H1 (cell line): ENCODE measurements at regions not wholly inside any gene's neighbourhood (a gene's known extent, or its start where the extent isn't known, plus 50 kb on each side); places are given as distances from the start of the nearest gene placed in this dataset.

ENCODE experiments used
- CTCF ChIA-PET: fragments of 300-600 bp; sonication (Branson Sonifier 250); formaldehyde crosslinking; loops from one replicate; lab custom pipeline; 2021; ENCODE audit not compliant: partially characterized antibody; lab: Charles Lee
- POLR2A ChIA-PET: fragments of 300-600 bp; sonication (Branson Sonifier 250); formaldehyde crosslinking; loops from one replicate; lab custom pipeline; 2021; ENCODE audit warnings: inconsistent platforms; ENCODE audit not compliant: partially characterized antibody; lab: Charles Lee
- DNase-seq, 2 experiments: peaks; one replicate each; pipeline versions ENCODE4 v3.0.0 to v3.0.0-alpha.2; 2010 to 2022; ENCODE audit warnings: low spot score in 2 of 2, low read depth in 1 of 2, mixed read lengths in 1 of 2
- FAIRE-seq: peaks from 2 replicates; lab custom pipeline; 2011; peaks lifted over from hg19 to GRCh38; lab: Jason Lieb, UNC
- H2AFZ ChIP-seq: 2 replicates; pipeline ENCODE4 v1.8.1; 2012; ENCODE audit warnings: low read length, inconsistent platforms
- H2AK5ac ChIP-seq: 2 replicates; pipeline ENCODE4 v1.6.1; 2013; ENCODE audit warnings: low read depth, low read length
- H2BK120ac ChIP-seq: replicated peaks from 2 replicates; pipeline ENCODE3; 2013; ENCODE audit warnings: low read depth, low read length, inconsistent platforms
- H2BK12ac ChIP-seq: 2 replicates; pipeline ENCODE4 v1.6.1; 2013; ENCODE audit warnings: low read depth, low read length
- H2BK15ac ChIP-seq: 2 replicates; pipeline ENCODE4 v1.6.1; 2013; ENCODE audit warnings: low read length
- H2BK20ac ChIP-seq: 2 replicates; pipeline ENCODE4 v1.6.1; 2013; ENCODE audit warnings: low read length
- H2BK5ac ChIP-seq: 2 replicates; pipeline ENCODE4 v1.6.1; 2013; ENCODE audit warnings: low read depth, low read length
- H3K14ac ChIP-seq: 2 replicates; pipeline ENCODE4 v1.6.1; 2013; ENCODE audit warnings: inconsistent platforms; ENCODE audit not compliant: insufficient read length
- H3K18ac ChIP-seq: 2 replicates; pipeline ENCODE4 v1.6.1; 2013; ENCODE audit warnings: low read length; ENCODE audit errors: extremely low read depth
- H3K23ac ChIP-seq: 2 replicates; pipeline ENCODE4 v1.6.1; 2013; ENCODE audit warnings: inconsistent platforms; ENCODE audit not compliant: insufficient read length
- H3K23me2 ChIP-seq: 2 replicates; pipeline ENCODE4 v1.6.1; 2013; ENCODE audit warnings: low read depth, low read length
- H3K27ac ChIP-seq: 2 replicates; pipeline ENCODE4 v1.6.1; 2011; ENCODE audit warnings: low read depth, low read length, inconsistent platforms
- H3K27me3 ChIP-seq, 4 experiments: replicated peaks in 1 of 4; 1 replicate in 1 of 4; 2 replicates in 3 of 4; pipeline versions ENCODE4 v1.6.1 to v1.8.1; 2011 to 2013; ENCODE audit warnings: low read length in 3 of 4, mild to moderate bottlenecking in 3 of 4, inconsistent platforms in 2 of 4, mixed read lengths in 2 of 4, moderate library complexity in 1 of 4; ENCODE audit not compliant: control insufficient read depth in 3 of 4, insufficient read depth in 3 of 4; ENCODE audit errors: extremely low read depth in 1 of 4
- H3K36me3 ChIP-seq, 4 experiments: 2 replicates each; pipeline versions ENCODE4 v1.6.1 to v1.8.1; 2011 to 2013; ENCODE audit warnings: mild to moderate bottlenecking in 4 of 4, low read length in 3 of 4, moderate library complexity in 2 of 4, control low read depth in 1 of 4, inconsistent platforms in 1 of 4; ENCODE audit not compliant: insufficient read depth in 4 of 4, control insufficient read depth in 2 of 4
- H3K4ac ChIP-seq: replicated peaks from 2 replicates; pipeline ENCODE3; 2013; ENCODE audit warnings: low read length, low read depth, mixed read lengths, inconsistent platforms; ENCODE audit not compliant: insufficient read length
- H3K4me1 ChIP-seq, 4 experiments: replicated peaks in 1 of 4; 1 replicate in 1 of 4; 2 replicates in 3 of 4; pipeline versions ENCODE4 v1.6.1 to v1.8.1; 2011 to 2013; ENCODE audit warnings: low read length in 3 of 4, inconsistent platforms in 2 of 4, mixed read lengths in 1 of 4; ENCODE audit not compliant: insufficient read depth in 4 of 4, control insufficient read depth in 3 of 4
- H3K4me2 ChIP-seq, 2 experiments: 2 replicates each; pipeline versions ENCODE4 v1.6.1 to v1.8.1; 2011 to 2013; ENCODE audit warnings: low read depth in 2 of 2, low read length in 2 of 2, control low read depth in 1 of 2, inconsistent platforms in 1 of 2, mild to moderate bottlenecking in 1 of 2; ENCODE audit not compliant: insufficient read depth in 1 of 2
- H3K4me3 ChIP-seq, 4 experiments: fragments of 200-600, 300-600 bp in 1 of 4; sonication (generic), shearing (Covaris generic), sonication (Bioruptor Twin) in 1 of 4; 2 replicates each; pipeline versions ENCODE4 v1.5.1 to v1.8.1; 2011 to 2016; ENCODE audit warnings: low read length in 4 of 4, low read depth in 3 of 4, control low read depth in 2 of 4, inconsistent platforms in 2 of 4, mild to moderate bottlenecking in 2 of 4, mixed read lengths in 1 of 4, moderate library complexity in 1 of 4; ENCODE audit not compliant: insufficient read depth in 2 of 4; ENCODE audit errors: extremely low read depth in 1 of 4
- H3K56ac ChIP-seq: replicated peaks from 2 replicates; pipeline ENCODE3; 2013; ENCODE audit warnings: low read depth, mild to moderate bottlenecking, mixed read lengths, low read length, inconsistent platforms; ENCODE audit not compliant: insufficient read length
- H3K79me1 ChIP-seq: 2 replicates; pipeline ENCODE4 v1.6.1; 2013; ENCODE audit warnings: low read depth, low read length, control low read depth
- H3K79me2 ChIP-seq, 2 experiments: 2 replicates each; pipeline versions ENCODE4 v1.6.1 to v1.8.1; 2012 to 2013; ENCODE audit warnings: low read length in 2 of 2, mild to moderate bottlenecking in 2 of 2, inconsistent platforms in 1 of 2; ENCODE audit not compliant: insufficient read depth in 2 of 2, control insufficient read depth in 1 of 2
- H3K9ac ChIP-seq, 4 experiments: replicated peaks in 1 of 4; 1 replicate in 1 of 4; 2 replicates in 3 of 4; pipeline versions ENCODE4 v1.6.1 to v1.8.1; 2011 to 2013; ENCODE audit warnings: low read depth in 3 of 4, low read length in 3 of 4, control low read depth in 2 of 4, mild to moderate bottlenecking in 2 of 4, moderate library complexity in 2 of 4, inconsistent platforms in 1 of 4; ENCODE audit errors: extremely low read depth in 1 of 4
- H3K9me3 ChIP-seq, 2 experiments: 2 replicates each; pipeline versions ENCODE4 v1.6.1 to v1.8.1; 2012 to 2013; ENCODE audit warnings: mild to moderate bottlenecking in 2 of 2, moderate library complexity in 2 of 2, control low read depth in 1 of 2, inconsistent platforms in 1 of 2, low read depth in 1 of 2, low read length in 1 of 2, mixed read lengths in 1 of 2; ENCODE audit not compliant: insufficient read depth in 2 of 2
- H4K20me1 ChIP-seq, 2 experiments: replicated peaks in 1 of 2; 2 replicates each; pipeline versions ENCODE3 to v1.8.1; 2011 to 2013; ENCODE audit warnings: inconsistent platforms in 2 of 2, low read length in 2 of 2, mild to moderate bottlenecking in 1 of 2; ENCODE audit not compliant: insufficient read depth in 2 of 2, control insufficient read depth in 1 of 2
- H4K5ac ChIP-seq: 2 replicates; pipeline ENCODE4 v1.6.1; 2013; ENCODE audit warnings: low read length, low read depth, mixed read lengths, inconsistent platforms; ENCODE audit not compliant: insufficient read length
- H4K8ac ChIP-seq: 2 replicates; pipeline ENCODE4 v1.8.0; 2013; ENCODE audit warnings: mild to moderate bottlenecking, moderate library complexity, low read length, inconsistent platforms; ENCODE audit not compliant: insufficient read depth; ENCODE audit errors: extremely low read depth
- H4K91ac ChIP-seq: replicated peaks from 2 replicates; pipeline ENCODE3; 2013; ENCODE audit warnings: low read length, mixed read lengths, inconsistent platforms; ENCODE audit not compliant: insufficient read length
- ATF3 ChIP-seq: IDR thresholded peaks from 2 replicates; pipeline ENCODE4 v1.6.1; 2011; ENCODE audit warnings: low read depth, mild to moderate bottlenecking, low read length; ENCODE audit not compliant: insufficient read depth
- CEBPB ChIP-seq: IDR thresholded peaks from 2 replicates; pipeline ENCODE4 v1.6.1; 2012; ENCODE audit warnings: low read depth, low read length
- CTBP2 ChIP-seq: IDR thresholded peaks from 2 replicates; pipeline ENCODE4 v1.7.0; 2011; ENCODE audit warnings: borderline replicate concordance, mild to moderate bottlenecking, moderate library complexity, mixed read lengths, low read length; ENCODE audit not compliant: insufficient read depth, insufficient read length
- E2F6 ChIP-seq: IDR thresholded peaks from 2 replicates; pipeline ENCODE4 v1.6.1; 2012; ENCODE audit warnings: inconsistent platforms
- FOSL1 ChIP-seq: IDR thresholded peaks from 2 replicates; pipeline ENCODE4 v1.6.1; 2011; ENCODE audit warnings: mild to moderate bottlenecking, low read depth, low read length, moderate library complexity; ENCODE audit not compliant: insufficient read depth
- HDAC6 ChIP-seq: IDR thresholded peaks from one replicate; pipeline ENCODE4 v1.7.1; 2012; ENCODE audit warnings: low read depth, mild to moderate bottlenecking, inconsistent platforms, low read length, moderate library complexity
- KDM1A ChIP-seq: fragments of 200-600, 300-600 bp; sonication (generic); IDR thresholded peaks from 2 replicates; pipeline ENCODE4 v1.7.1; 2016; ENCODE audit warnings: mild to moderate bottlenecking, low read length, borderline replicate concordance
- RXRA ChIP-seq: IDR thresholded peaks from 2 replicates; pipeline ENCODE4 v1.6.1; 2011; ENCODE audit warnings: low read depth, mild to moderate bottlenecking, low read length, moderate library complexity; ENCODE audit not compliant: insufficient read depth
- SAP30 ChIP-seq: fragments of 300-600 bp; sonication (generic); IDR thresholded peaks from 2 replicates; pipeline ENCODE4 v1.7.1; 2012; ENCODE audit warnings: low read length, moderate library complexity, mild to moderate bottlenecking, inconsistent platforms; ENCODE audit not compliant: insufficient read depth, insufficient replicate concordance
- SUZ12 ChIP-seq: fragments of 200-600 bp; sonication (generic); IDR thresholded peaks from 2 replicates; pipeline ENCODE4 v1.6.1; 2012; ENCODE audit warnings: mild to moderate bottlenecking, inconsistent platforms, low read length, moderate library complexity, mixed read lengths
- TAF1 ChIP-seq: IDR thresholded peaks from 2 replicates; pipeline ENCODE4 v1.6.1; 2011; ENCODE audit warnings: mild to moderate bottlenecking, low read depth, low read length
- TCF12 ChIP-seq: IDR thresholded peaks from 2 replicates; pipeline ENCODE4 v1.6.1; 2011; ENCODE audit warnings: low read depth, mild to moderate bottlenecking, low read length
- ZNF274 ChIP-seq: IDR thresholded peaks from 2 replicates; pipeline ENCODE4 v1.7.0; 2012; ENCODE audit warnings: low read length, borderline replicate concordance; ENCODE audit errors: extremely low read depth
- WGBS, 2 experiments: shearing (Covaris generic) in 1 of 2; methylation state at CpG; one replicate each; pipeline versions ENCODE4 v1.1.6 to v1.1.7; 2013 to 2015; ENCODE audit warnings: low lambda C conversion rate in 2 of 2, mixed read lengths in 2 of 2, inconsistent platforms in 1 of 2, low coverage in 1 of 2, missing lambda C conversion rate in 1 of 2; ENCODE audit not compliant: insufficient replicate concordance in 2 of 2, insufficient coverage in 1 of 2, insufficient read length in 1 of 2; ENCODE audit errors: extremely low coverage in 1 of 2, missing lambda C conversion rate in 1 of 2; 5-methylcytosine and 5-hydroxymethylcytosine counted together

GRCh38 chrX:140292188-140292587 lies 212.7 kb downstream of the SOX3 start:
- FAIRE-seq, result no peak
- no peak overlapping the region for H4K91ac ChIP-seq
- CTCF ChIA-PET, result no interaction called here

More at GRCh38 chrX:140292188-140292587, 212.7 kb downstream of the SOX3 start:
- POLR2A ChIA-PET, result no interaction called here
- H2BK20ac ChIP-seq, result no peak overlapping the region
- no peak overlapping the region for H3K23ac ChIP-seq
- H3K14ac ChIP-seq, result no peak overlapping the region
- no peak overlapping the region for H2BK15ac ChIP-seq
- no peak overlapping the region for H3K4me3 ChIP-seq
- DNase-seq, result no peak
- no peaks in the 10 kb centered on the region for H3K27me3 ChIP-seq
- no peaks in the 10 kb centered on the region for H3K23me2 ChIP-seq
- H2BK12ac ChIP-seq, result no peak overlapping the region
- no peak overlapping the region for H4K5ac ChIP-seq
- H3K56ac ChIP-seq, result no peak overlapping the region
- no peaks in the 10 kb centered on the region for H3K79me1 ChIP-seq
- no peaks in the 10 kb centered on the region for H4K20me1 ChIP-seq
- no peak overlapping the region for H4K8ac ChIP-seq
- no peak overlapping the region for H3K27ac ChIP-seq
- no peak overlapping the region for H3K4me2 ChIP-seq
- TF ChIP-seq FOSL1, result no peak
- no peak for TF ChIP-seq SUZ12
- TF ChIP-seq SAP30, result no peak
- TF ChIP-seq HDAC6, result no peak
- TF ChIP-seq TCF12, result no peak
- no peak for TF ChIP-seq CTBP2
- no peak for TF ChIP-seq KDM1A
- TF ChIP-seq ZNF274, result no peak
- TF ChIP-seq RXRA, result no peak
- no peak for TF ChIP-seq E2F6
- no peak for TF ChIP-seq ATF3
- no peak for TF ChIP-seq TAF1
- no peak for TF ChIP-seq CEBPB
- TF ChIP-seq, all 59 proteins: peak for 0
- H3K4me1 ChIP-seq, result peaks cover 0 to 3% (median 0%) of the 10 kb centered on the region in 4 experiments; a peak in 1 of 7 replicates
- WGBS, 2 experiments, result 76% methylated on average over 2 of the region's 2 CpGs; no CpG with 5 or more reads in 1 of the 2 experiments
- H3K9ac ChIP-seq, result no peak overlapping the region
- no peaks in the 10 kb centered on the region for H3K36me3 ChIP-seq
- no peaks in the 10 kb centered on the region for H3K9me3 ChIP-seq
- no peak overlapping the region for H2AK5ac ChIP-seq
- no peaks in the 10 kb centered on the region for H3K79me2 ChIP-seq
- no peak overlapping the region for H2AFZ ChIP-seq
- no peak overlapping the region for H2BK120ac ChIP-seq
- H3K4ac ChIP-seq, result no peak overlapping the region
- no peak overlapping the region for H3K18ac ChIP-seq
- H2BK5ac ChIP-seq, result no peak overlapping the region
